K562 (cell line): ENCODE measurements at regions not wholly inside any gene's neighbourhood (a gene's known extent, or its start where the extent isn't known, plus 50 kb on each side); places are given as distances from the start of the nearest gene placed in this dataset.

ENCODE experiments used
- ATAC-seq: fragments of 200-7000 bp; cut with Tn5 transposase; 3 replicates; pipeline ENCODE4 v1.9.1; 2020; ENCODE audit warnings: moderate library complexity
- BruUV-seq: library from RNA; stranded (reverse); fragments of 400-500 nt; replicated peaks from 2 replicates; lab custom pipeline; 2021; lab: Mats Ljungman, UMichigan
- CTCF ChIA-PET: fragments of 300-600 bp; formaldehyde crosslinking; extraction: SDS; loops from one replicate; lab custom pipeline; 2021; ENCODE audit warnings: low intra/inter-chr PET ratio; lab: Yijun Ruan, JAX
- POLR2A ChIA-PET: fragments of 300-600, 350-650 bp; sonication (Branson Sonifier 250); formaldehyde crosslinking; extraction: SDS; loops from one replicate; lab custom pipeline; 2021; ENCODE audit warnings: antibody characterized with exemption, inconsistent platforms; lab: Yijun Ruan, JAX
- DNase-seq, 4 experiments: peaks; one replicate each; pipeline versions ENCODE4 v3.0.0 to v3.0.0-alpha.2; 2011 to 2018; ENCODE audit warnings: low spot score in 3 of 4, mixed read lengths in 3 of 4; ENCODE audit errors: extremely low read depth in 1 of 4
- FAIRE-seq: peaks from 2 replicates; lab custom pipeline; 2011; peaks lifted over from hg19 to GRCh38; lab: Jason Lieb, UNC
- H2AFZ ChIP-seq: 2 replicates; pipeline ENCODE4 v1.6.0; 2011; ENCODE audit warnings: low read depth, low read length, control low read depth, inconsistent platforms
- H3K27ac ChIP-seq: fragments of 200-600 bp; 3 replicates; pipeline ENCODE4 v1.8.0; 2011; ENCODE audit warnings: low read depth, mild to moderate bottlenecking, control low read depth, inconsistent platforms, low read length, moderate library complexity, mixed read lengths; ENCODE audit errors: extremely low read depth
- H3K27me3 ChIP-seq, 2 experiments: fragments of 300-600 bp in 1 of 2; 2 replicates in 1 of 2; 3 replicates in 1 of 2; pipeline versions ENCODE4 v1.6.0 to v1.8.0; 2011; ENCODE audit warnings: inconsistent platforms in 2 of 2, low read length in 2 of 2, mild to moderate bottlenecking in 1 of 2, mixed read lengths in 1 of 2, moderate library complexity in 1 of 2; ENCODE audit not compliant: control insufficient read depth in 2 of 2, insufficient read depth in 2 of 2
- H3K36me3 ChIP-seq: fragments of 300-600 bp; 3 replicates; pipeline ENCODE4 v1.8.0; 2011; ENCODE audit warnings: mild to moderate bottlenecking, low read length, inconsistent platforms; ENCODE audit not compliant: control insufficient read depth, insufficient read depth
- H3K4me1 ChIP-seq, 2 experiments: fragments of 200-600 bp in 1 of 2; replicated peaks in 1 of 2; 2 replicates in 1 of 2; 3 replicates in 1 of 2; pipeline versions ENCODE4 v1.5.1 to v1.8.0; 2011; ENCODE audit warnings: inconsistent platforms in 2 of 2, low read length in 2 of 2, mild to moderate bottlenecking in 1 of 2, mixed read lengths in 1 of 2, moderate library complexity in 1 of 2; ENCODE audit not compliant: control insufficient read depth in 2 of 2, insufficient read depth in 2 of 2
- H3K4me2 ChIP-seq: 2 replicates; pipeline ENCODE4 v1.6.1; 2011; ENCODE audit warnings: low read length, control low read depth, inconsistent platforms, mixed read lengths; ENCODE audit not compliant: insufficient read depth
- H3K4me3 ChIP-seq: fragments of 200-600 bp; sonication (generic), shearing (Covaris generic); 2 replicates; pipeline ENCODE4 v1.5.1; 2016; ENCODE audit warnings: control low read depth, inconsistent platforms
- H3K79me2 ChIP-seq: fragments of 200-600 bp; 3 replicates; pipeline ENCODE4 v1.8.0; 2011; ENCODE audit warnings: low read length, inconsistent platforms; ENCODE audit not compliant: control insufficient read depth, insufficient read depth
- H3K9ac ChIP-seq, 2 experiments: 2 replicates each; pipeline versions ENCODE4 v1.6.0 to v1.6.1; 2011; ENCODE audit warnings: low read depth in 2 of 2, low read length in 2 of 2, control low read depth in 1 of 2, inconsistent platforms in 1 of 2, mild to moderate bottlenecking in 1 of 2, mixed read lengths in 1 of 2; ENCODE audit not compliant: insufficient read depth in 1 of 2
- H3K9me1 ChIP-seq: one replicate; pipeline ENCODE4 v1.6.0; 2011; ENCODE audit warnings: inconsistent platforms, mild to moderate bottlenecking, low read length, moderate library complexity; ENCODE audit not compliant: control insufficient read depth, insufficient read depth
- H3K9me3 ChIP-seq: replicated peaks from 2 replicates; pipeline ENCODE4 v1.5.1; 2011; ENCODE audit warnings: low read depth, low read length, inconsistent platforms; ENCODE audit not compliant: control insufficient read depth, insufficient read depth
- H4K20me1 ChIP-seq: replicated peaks from 2 replicates; pipeline ENCODE4 v1.6.1; 2011; ENCODE audit warnings: low read length, inconsistent platforms, mixed read lengths; ENCODE audit not compliant: control insufficient read depth, insufficient read depth
- ATF3 ChIP-seq, 2 experiments: fragments of 450-650 bp in 1 of 2; sonication (generic) in 1 of 2; formaldehyde crosslinking in 1 of 2; IDR thresholded peaks in 1 of 2; conservative IDR thresholded peaks in 1 of 2; 2 replicates each; pipeline versions ENCODE4 v1.6.1 to v1.8.1; 2016 to 2023; ENCODE audit warnings: mild to moderate bottlenecking in 2 of 2, moderate library complexity in 2 of 2, inconsistent platforms in 1 of 2, missing genetic modification reagents in 1 of 2
- CBX5 ChIP-seq: IDR thresholded peaks from 2 replicates; pipeline ENCODE4 v1.6.1; 2014; ENCODE audit warnings: low read depth, borderline replicate concordance
- DDX20 ChIP-seq: fragments of 450-650 bp; IDR thresholded peaks from 2 replicates; pipeline ENCODE4 v1.6.1; 2016; ENCODE audit warnings: missing genetic modification characterization, low read depth, mild to moderate bottlenecking, missing compliant biosample characterization, moderate library complexity
- E2F4 ChIP-seq: sonication (generic); formaldehyde crosslinking; IDR thresholded peaks from 2 replicates; pipeline ENCODE4 v1.8.0; 2022; ENCODE audit warnings: mild to moderate bottlenecking, low read depth, missing genetic modification reagents
- ETS2 ChIP-seq: IDR thresholded peaks from 2 replicates; pipeline ENCODE4 v1.6.1; 2016; ENCODE audit warnings: borderline replicate concordance, missing genetic modification characterization, mild to moderate bottlenecking, moderate library complexity, missing compliant biosample characterization; ENCODE audit not compliant: poor library complexity, severe bottlenecking
- HMG20A ChIP-seq: fragments of 450-650 bp; formaldehyde crosslinking; conservative IDR thresholded peaks from 2 replicates; pipeline ENCODE4 v1.4.0; 2020; ENCODE audit warnings: mild to moderate bottlenecking, mixed read lengths
- KDM5B ChIP-seq: fragments of 200-600 bp; sonication (generic); IDR thresholded peaks from 2 replicates; pipeline ENCODE4 v1.6.1; 2012; ENCODE audit warnings: low read depth, mild to moderate bottlenecking, moderate library complexity, low read length, control low read depth, inconsistent platforms; ENCODE audit not compliant: insufficient replicate concordance
- PHF20 ChIP-seq: fragments of 450-650 bp; IDR thresholded peaks from 2 replicates; pipeline ENCODE4 v1.6.1; 2018; ENCODE audit not compliant: partially characterized antibody
- POLR2B ChIP-seq: fragments of 450-650 bp; IDR thresholded peaks from 2 replicates; pipeline ENCODE4 v1.6.1; 2018; ENCODE audit warnings: low read depth; ENCODE audit not compliant: partially characterized antibody
- RBBP5 ChIP-seq: fragments of 200-600 bp; sonication (generic); IDR thresholded peaks from 2 replicates; pipeline ENCODE4 v1.6.1; 2012; ENCODE audit warnings: borderline replicate concordance, mild to moderate bottlenecking, low read length, control low read depth, inconsistent platforms; ENCODE audit not compliant: insufficient read depth, poor library complexity, severe bottlenecking
- RBM25 ChIP-seq: fragments of 200-400 bp; formaldehyde crosslinking; IDR thresholded peaks from 2 replicates; pipeline ENCODE4 v1.6.1; 2018; ENCODE audit warnings: low read length, low read depth, moderate library complexity; ENCODE audit not compliant: severe bottlenecking
- SAFB ChIP-seq: fragments of 200-400 bp; formaldehyde crosslinking; IDR thresholded peaks from 2 replicates; pipeline ENCODE4 v1.6.1; 2017; ENCODE audit warnings: low read depth, low read length, borderline replicate concordance
- STAT5B ChIP-seq: fragments of 250-450 bp; sonication (Bioruptor Pico); IDR thresholded peaks from 2 replicates; pipeline ENCODE4 v1.8.0; 2021; ENCODE audit warnings: mild to moderate bottlenecking, inconsistent platforms
- UBTF ChIP-seq, 2 experiments: IDR thresholded peaks; 2 replicates each; pipeline ENCODE4 v1.6.1; 2012; ENCODE audit warnings: improper control_type of control experiment in 2 of 2, low read depth in 2 of 2, low read length in 2 of 2, borderline replicate concordance in 1 of 2
- ZNF253 ChIP-seq: fragments of 250-450 bp; sonication (Bioruptor Pico); conservative IDR thresholded peaks from 2 replicates; pipeline ENCODE4 v1.6.1; 2021; ENCODE audit warnings: mild to moderate bottlenecking
- ZNF444 ChIP-seq: fragments of 250-450 bp; sonication (Bioruptor Pico); IDR thresholded peaks from 2 replicates; pipeline ENCODE4 v1.4.0; 2020; ENCODE audit warnings: mild to moderate bottlenecking, moderate library complexity
- ZNF77 ChIP-seq: fragments of 250-450 bp; sonication (Bioruptor Pico); IDR thresholded peaks from 2 replicates; pipeline ENCODE4 v1.5.0; 2020
- whole genome bisulfite sequencing: fragments of 100-300 bp; shearing (Covaris generic); methylation state at CpG from one replicate; pipeline ENCODE4 v1.1.6; 2016; ENCODE audit warnings: low coverage, mixed read lengths; ENCODE audit not compliant: insufficient coverage; ENCODE audit errors: missing lambda C conversion rate; 5-methylcytosine and 5-hydroxymethylcytosine counted together
- in situ Hi-C: fragments of 300-500 bp; cut with MboI; formaldehyde crosslinking; loops from 4 replicates; pipeline ENCODE4 v1.15.0; 2018; ENCODE audit warnings: inconsistent platforms, mixed read lengths
- intact Hi-C: fragments of 100-400 bp; cut with micrococcal nuclease; formaldehyde crosslinking; loops from 2 replicates; pipeline ENCODE4 v1.14.2; 2022

GRCh38 chr15:69747193-69747592 is 294.6 kb downstream of the RPLP1 start:
- ChIA-PET CTCF (no interaction called here), POLR2A (no interaction called here)
- H3K4me1 ChIP-seq = no peaks in the 10 kb centered on the region
- no peak overlapping the region for H2AFZ ChIP-seq
- no peaks in the 10 kb centered on the region for H3K9me1 ChIP-seq
- H3K4me2 ChIP-seq = no peak overlapping the region
- no peak overlapping the region for H3K27ac ChIP-seq
- H3K9ac ChIP-seq = no peak overlapping the region
- H3K79me2 ChIP-seq = no peaks in the 10 kb centered on the region
- no peaks in the 10 kb centered on the region for H3K9me3 ChIP-seq
- H3K4me3 ChIP-seq = no peak overlapping the region
- in situ Hi-C loops (loop anchor here (25.0 kb wide), 1 partner anchor 740 kb away; no protein-coding TSS in a partner anchor), intact Hi-C loops (no loop called here)
- WGBS = 0% methylated on average over 5 of the region's 5 CpGs
- no TSS peak for BruUV-seq
- H3K36me3 ChIP-seq = no peaks in the 10 kb centered on the region
- FAIRE-seq = no peak
- DNase-seq = no peak
- no peak for ATAC-seq
- TF ChIP-seq KDM5B (no peak), ZNF253 (CRISPR knock-in tag) (no peak), ETS2 (tag) (no peak), STAT5B (CRISPR knock-in tag) (no peak), UBTF (IDR thresholded peaks at IDR 0.05; ENCODE audit: borderline replicate concordance in 1 of 2, low read depth in 2 of 2, low read length in 2 of 2) (no peak), ATF3 (IDR thresholded peaks at IDR 0.05) (no peak), ATF3 (CRISPR knock-in tag; conservative IDR thresholded peaks at IDR 0.05) (no peak), CBX5 (no peak), E2F4 (CRISPR knock-in tag) (no peak), PHF20 (no peak), POLR2B (no peak), DDX20 (tag) (no peak), SAFB (no peak), HMG20A (CRISPR knock-in tag) (no peak), ZNF77 (CRISPR knock-in tag) (no peak), RBBP5 (no peak), RBM25 (no peak), ZNF444 (no peak)
- no peaks in the 10 kb centered on the region for H4K20me1 ChIP-seq
- peaks cover 0 to 14% of the 10 kb centered on the region in 2 experiments; a peak in 1 of 5 replicates for H3K27me3 ChIP-seq
